A549 (cell line): ENCODE measurements at regions not wholly inside any gene's neighbourhood (a gene's known extent, or its start where the extent isn't known, plus 50 kb on each side); places are given as distances from the start of the nearest gene placed in this dataset.

ENCODE experiments used
- CBX8 ChIP-seq: fragments of 200-600 bp; sonication (generic); IDR thresholded peaks from 2 replicates; pipeline ENCODE4 v1.6.1; 2016
- CTCF ChIP-seq: fragments of >200 bp; sonication (Bioruptor Twin); formaldehyde crosslinking; IDR thresholded peaks from 3 replicates; pipeline ENCODE4 v1.5.1; 2016
- MAFK ChIP-seq: fragments of 450-650 bp; IDR thresholded peaks from 2 replicates; pipeline ENCODE4 v1.6.1; 2014; ENCODE audit not compliant: partially characterized antibody
- POLR2A ChIP-seq: IDR thresholded peaks from 2 replicates; pipeline ENCODE4 v1.6.1; 2012; ENCODE audit warnings: mild to moderate bottlenecking, low read length
- REST ChIP-seq: fragments of 200-600 bp; sonication (generic); IDR thresholded peaks from 2 replicates; pipeline ENCODE4 v1.6.1; 2016; ENCODE audit warnings: antibody characterized with exemption, mild to moderate bottlenecking, moderate library complexity

GRCh38 chr12:92025462-92026207 lies 120.0 kb downstream of the BTG1 start:
- no peak for TF ChIP-seq CTCF
- no peak for TF ChIP-seq REST
- TF ChIP-seq CBX8, result no peak
- no peak for TF ChIP-seq MAFK
- TF ChIP-seq POLR2A, result no peak
